ENCODE measurements at regions not wholly inside any gene's neighbourhood (a gene's known extent, or its start where the extent isn't known, plus 50 kb on each side); places are given as distances from the start of the nearest gene placed in this dataset.
A peak's percentile ranks its signal among the peaks of the same experiment; 100 is the strongest.

- no peak for DNase-seq (ENCODE audit: low spot score)
These were observed 168.4 kb upstream of the NHS start for GRCh38 chrX:17206584-17206983.

GRCh38 chrX:17214962-17215361 lies 160.0 kb upstream of the NHS start:
- no peak for DNase-seq (ENCODE audit: low spot score)

GRCh38 chrX:17226736-17227135 lies 148.3 kb upstream of the NHS start:
- DNase-seq (ENCODE audit: low spot score), result no peak

GRCh38 chrX:17237146-17237545 lies 137.9 kb upstream of the NHS start:
- DNase-seq (ENCODE audit: low spot score), result no peak

- peak; percentile 8 for DNase-seq (ENCODE audit: low spot score)
These were observed 132.5 kb upstream of the NHS start for GRCh38 chrX:17242470-17242869.

- DNase-seq (ENCODE audit: low spot score), result no peak
These were observed 127.9 kb upstream of the NHS start for GRCh38 chrX:17247144-17247543.

- DNase-seq (ENCODE audit: low spot score), result no peak
These were observed 112.9 kb upstream of the NHS start for GRCh38 chrX:17262123-17262522.

GRCh38 chrX:17266136-17266535 lies 108.9 kb upstream of the NHS start:
- no peak for DNase-seq (ENCODE audit: low spot score)

GRCh38 chrX:17278961-17279360 lies 96.0 kb upstream of the NHS start:
- no peak for DNase-seq (ENCODE audit: low spot score)

GRCh38 chrX:17285983-17286382 lies 89.0 kb upstream of the NHS start:
- no peak for DNase-seq (ENCODE audit: low spot score)

- no peak for DNase-seq (ENCODE audit: low spot score)
These were observed 83.7 kb upstream of the NHS start for GRCh38 chrX:17291171-17291900.

GRCh38 chrX:17292111-17292527 lies 82.9 kb upstream of the NHS start:
- no peak for DNase-seq (ENCODE audit: low spot score)

- DNase-seq (ENCODE audit: low spot score), result no peak
These were observed 80.4 kb upstream of the NHS start for GRCh38 chrX:17294561-17294960.

- no peak for DNase-seq (ENCODE audit: low spot score)
These were observed 79.2 kb upstream of the NHS start for GRCh38 chrX:17295791-17296190.

GRCh38 chrX:17298564-17298963 lies 76.4 kb upstream of the NHS start:
- no peak for DNase-seq (ENCODE audit: low spot score)

GRCh38 chrX:17299206-17299605 lies 75.8 kb upstream of the NHS start:
- no peak for DNase-seq (ENCODE audit: low spot score)

GRCh38 chrX:17323397-17323796 lies 51.6 kb upstream of the NHS start:
- no peak for DNase-seq (ENCODE audit: low spot score)
